Endothelial cell of umbilical vein (primary cell): ENCODE measurements at regions not wholly inside any gene's neighbourhood (a gene's known extent, or its start where the extent isn't known, plus 50 kb on each side); places are given as distances from the start of the nearest gene placed in this dataset.

ENCODE experiments used
- BruUV-seq: library from RNA; stranded (reverse); fragments of 400-500 nt; replicated peaks from 2 replicates; lab custom pipeline; 2021; lab: Mats Ljungman, UMichigan
- CTCF ChIA-PET: fragments of 300-600, 350-600 bp; sonication (Branson Sonifier 250); formaldehyde crosslinking; loops from one replicate; lab custom pipeline; 2021; ENCODE audit warnings: antibody characterized with exemption, inconsistent platforms; lab: Charles Lee
- POLR2A ChIA-PET: fragments of 300-600, 350-600 bp; sonication (Branson Sonifier 250); formaldehyde crosslinking; loops from one replicate; lab custom pipeline; 2021; ENCODE audit warnings: antibody characterized with exemption, inconsistent platforms; lab: Charles Lee
- DNase-seq: peaks from one replicate; pipeline ENCODE4 v3.0.0-alpha.2; 2011; ENCODE audit warnings: low read depth, low spot score
- FAIRE-seq: peaks from 2 replicates; lab custom pipeline; 2011; peaks lifted over from hg19 to GRCh38; lab: Jason Lieb, UNC
- H2AFZ ChIP-seq: 2 replicates; pipeline ENCODE4 v1.6.0; 2012; ENCODE audit warnings: low read depth, low read length, control low read depth, inconsistent platforms
- H3K27ac ChIP-seq: 2 replicates; pipeline ENCODE4 v1.5.1; 2011; ENCODE audit warnings: low read depth, mild to moderate bottlenecking, control low read depth, low read length, moderate library complexity; ENCODE audit not compliant: insufficient read depth
- H3K27me3 ChIP-seq, 2 experiments: 2 replicates each; pipeline versions ENCODE4 v1.6.0 to v1.6.1; 2011; ENCODE audit warnings: low read length in 2 of 2, mixed read lengths in 1 of 2; ENCODE audit not compliant: control insufficient read depth in 2 of 2, insufficient read depth in 2 of 2
- H3K36me3 ChIP-seq, 2 experiments: 2 replicates in 1 of 2; 3 replicates in 1 of 2; pipeline ENCODE4 v1.5.1; 2011; ENCODE audit warnings: low read length in 2 of 2, mild to moderate bottlenecking in 1 of 2, moderate library complexity in 1 of 2; ENCODE audit not compliant: control insufficient read depth in 2 of 2, insufficient read depth in 2 of 2; ENCODE audit errors: extremely low read depth in 1 of 2
- H3K4me1 ChIP-seq: 3 replicates; pipeline ENCODE4 v1.5.1; 2011; ENCODE audit warnings: mild to moderate bottlenecking, low read length; ENCODE audit not compliant: control insufficient read depth, insufficient read depth; ENCODE audit errors: extremely low read depth
- H3K4me2 ChIP-seq: 2 replicates; pipeline ENCODE4 v1.6.1; 2011; ENCODE audit warnings: low read length, control low read depth, mixed read lengths; ENCODE audit not compliant: insufficient read depth
- H3K4me3 ChIP-seq, 3 experiments: fragments of 200-600 bp in 1 of 3; sonication (generic), shearing (Covaris generic) in 1 of 3; replicated peaks in 1 of 3; 2 replicates each; pipeline ENCODE4 v1.5.1; 2011 to 2016; ENCODE audit warnings: control low read depth in 3 of 3, low read length in 3 of 3, mild to moderate bottlenecking in 2 of 3, inconsistent platforms in 1 of 3, low read depth in 1 of 3, moderate library complexity in 1 of 3; ENCODE audit not compliant: insufficient read depth in 1 of 3
- H3K79me2 ChIP-seq: 2 replicates; pipeline ENCODE4 v1.6.0; 2012; ENCODE audit warnings: low read length, inconsistent platforms; ENCODE audit not compliant: control insufficient read depth, insufficient read depth
- H3K9ac ChIP-seq: replicated peaks from 2 replicates; pipeline ENCODE3; 2011; ENCODE audit warnings: low read length, control low read depth; ENCODE audit not compliant: insufficient read depth; ENCODE audit errors: extremely low read depth
- H3K9me1 ChIP-seq: replicated peaks from 3 replicates; pipeline ENCODE4 v1.6.0; 2011; ENCODE audit warnings: mild to moderate bottlenecking, low read length; ENCODE audit not compliant: control insufficient read depth, insufficient read depth; ENCODE audit errors: extremely low read depth
- H3K9me3 ChIP-seq: replicated peaks from 2 replicates; pipeline ENCODE4 v1.5.1; 2012; ENCODE audit warnings: low read length, inconsistent platforms; ENCODE audit not compliant: control insufficient read depth, insufficient read depth
- H4K20me1 ChIP-seq: replicated peaks from 2 replicates; pipeline ENCODE3; 2011; ENCODE audit warnings: mild to moderate bottlenecking, low read length; ENCODE audit not compliant: control insufficient read depth, insufficient read depth; ENCODE audit errors: extremely low read depth
- FOS ChIP-seq: IDR thresholded peaks from 2 replicates; pipeline ENCODE4 v1.6.1; 2011; ENCODE audit warnings: mild to moderate bottlenecking, low read length, moderate library complexity, borderline replicate concordance; ENCODE audit not compliant: insufficient read depth
- GATA2 ChIP-seq: IDR thresholded peaks from 2 replicates; pipeline ENCODE4 v1.7.0; 2011; ENCODE audit warnings: low read depth, mild to moderate bottlenecking, moderate library complexity, mixed read lengths, low read length; ENCODE audit not compliant: insufficient read length, insufficient read depth
- MYC ChIP-seq: IDR thresholded peaks from one replicate; pipeline ENCODE4 v1.6.1; 2011; ENCODE audit warnings: mild to moderate bottlenecking, low read depth, low read length
- POLR2AphosphoS5 ChIP-seq: IDR thresholded peaks from 2 replicates; pipeline ENCODE4 v1.6.1; 2012; ENCODE audit warnings: low read depth, mild to moderate bottlenecking, control low read depth, low read length, moderate library complexity; ENCODE audit not compliant: insufficient read depth
- dilution Hi-C: fragments of 300-500 bp; cut with MboI; formaldehyde crosslinking; loops from one replicate; pipeline ENCODE4 v1.15.0; 2019; ENCODE audit warnings: low sequenced_read_pairs; ENCODE audit not compliant: extremely low pct_ligation_motif_present
- intact Hi-C: fragments of 100-400 bp; cut with micrococcal nuclease; formaldehyde crosslinking; loops from one replicate; pipeline ENCODE4 v1.10.0; 2022

DNA sequence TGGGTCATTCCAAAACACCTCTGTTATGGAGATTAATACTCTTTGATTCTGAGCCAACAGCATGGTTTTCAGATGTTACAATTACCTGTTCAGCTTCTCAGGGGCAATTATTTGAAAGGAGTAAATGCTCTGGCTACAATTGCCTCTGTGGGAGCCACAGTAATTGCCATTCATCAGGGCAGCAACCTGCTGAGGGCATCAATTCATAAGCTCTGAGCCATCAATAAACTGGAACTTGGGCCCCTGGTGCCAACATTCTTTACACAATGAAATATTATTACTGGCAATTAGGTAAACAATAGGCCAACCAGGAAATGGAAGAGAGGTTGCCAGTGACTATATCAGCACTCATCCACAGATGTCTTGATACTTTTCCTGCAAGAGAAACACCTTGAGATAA is 660.8 kb downstream of the MECOM start:
- ChIA-PET POLR2A (no interaction called here), CTCF (interaction anchor here (0.7 to 1.5 kb wide), 2 partner anchors 9 to 50 kb away, joined by 3 to 4 read pairs; no protein-coding TSS in a partner anchor)
- no peak overlapping the region for H3K9ac ChIP-seq
- dilution Hi-C loops, result no loop called here
- no peak overlapping the region for H3K4me3 ChIP-seq
- no peak overlapping the region for H3K27ac ChIP-seq
- H3K4me2 ChIP-seq, result no peak overlapping the region
- intact Hi-C loops, result no loop called here
- no peaks in the 10 kb centered on the region for H3K36me3 ChIP-seq
- H3K27me3 ChIP-seq, result no peaks in the 10 kb centered on the region
- no peaks in the 10 kb centered on the region for H3K79me2 ChIP-seq
- peaks cover 5% of the 10 kb centered on the region for H3K4me1 ChIP-seq
- H4K20me1 ChIP-seq, result no peaks in the 10 kb centered on the region
- DNase-seq, result peak; percentile 16
- FAIRE-seq, result no peak
- no peaks in the 10 kb centered on the region for H3K9me3 ChIP-seq
- no peaks in the 10 kb centered on the region for H3K9me1 ChIP-seq
- no TSS peak for BruUV-seq
- TF ChIP-seq GATA2 (peak; percentile 17), MYC (no peak)
- no peak overlapping the region for H2AFZ ChIP-seq

DNA sequence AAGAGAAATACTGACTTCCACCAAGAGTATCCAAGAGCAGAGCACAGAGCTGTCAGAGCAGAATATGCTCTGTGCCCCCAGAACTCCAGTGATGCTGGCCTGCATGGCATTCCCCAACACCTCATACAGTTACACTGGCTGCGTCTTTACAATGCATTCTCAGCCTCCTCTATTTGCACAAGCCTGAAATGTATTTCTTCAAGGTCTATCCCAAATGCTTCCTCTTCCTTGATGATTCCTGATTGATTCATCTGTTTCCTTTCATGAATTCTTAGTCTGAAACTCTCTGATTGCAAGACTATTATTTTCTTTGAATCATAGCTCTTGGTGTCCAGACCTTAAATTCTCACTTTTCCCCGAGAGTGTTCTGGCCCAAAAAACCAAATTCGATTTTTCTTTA is 664.7 kb downstream of the MECOM start:
- intact Hi-C loops, result no loop called here
- CTCF ChIA-PET, result interaction anchor here (1.6 kb wide), 1 partner anchor 46 kb away, joined by 4 read pairs; no protein-coding TSS in a partner anchor
- dilution Hi-C loops, result no loop called here
- Histone ChIP-seq H3K27ac (no peak overlapping the region), H3K79me2 (no peaks in the 10 kb centered on the region), H3K9me1 (no peaks in the 10 kb centered on the region), H3K36me3 (no peaks in the 10 kb centered on the region), H3K4me2 (no peak overlapping the region), H3K9ac (no peak overlapping the region), H2AFZ (peak overlapping the region; percentile 72), H3K4me3 (no peak overlapping the region), H3K4me1 (peaks cover 5% of the 10 kb centered on the region), H4K20me1 (no peaks in the 10 kb centered on the region), H3K9me3 (no peaks in the 10 kb centered on the region), H3K27me3 (no peaks in the 10 kb centered on the region)
- TF ChIP-seq GATA2 (peak; percentile 28), MYC (no peak), POLR2AphosphoS5 (no peak), FOS (peak; percentile 64)
- peak; percentile 48 for FAIRE-seq
- no TSS peak for BruUV-seq
- POLR2A ChIA-PET, result no interaction called here
- DNase-seq, result peak; percentile 42
